Gastrocnemius medialis (tissue), 4 donors: ENCODE measurements at regions not wholly inside any gene's neighbourhood (a gene's known extent, or its start where the extent isn't known, plus 50 kb on each side); places are given as distances from the start of the nearest gene placed in this dataset.

Source experiments
- POLR2A ChIP-seq, 2 donors: fragments of 450-650 bp; IDR thresholded peaks; one replicate each; pipeline ENCODE4 v1.6.1; 2017; ENCODE audit warnings: antibody characterized with exemption in 2 of 2, mild to moderate bottlenecking in 2 of 2, moderate library complexity in 2 of 2
- TF ChIP-seq, protein P1 (sequence below), 5 experiments: fragments of 450-650 bp in 3 of 5; fragments of 200-600 bp in 2 of 5; sonication (generic) in 2 of 5; IDR thresholded peaks in 4 of 5; conservative IDR thresholded peaks in 1 of 5; 1 replicate in 4 of 5; 2 replicates in 1 of 5; pipeline ENCODE4 v1.5.1; 2016 to 2019; ENCODE audit warnings: antibody characterized with exemption in 5 of 5, mild to moderate bottlenecking in 3 of 5, moderate library complexity in 3 of 5

GRCh38 chr2:104385743-104386142 lies 468.2 kb upstream of the POU3F3 start:
- TF ChIP-seq, protein P1, sequence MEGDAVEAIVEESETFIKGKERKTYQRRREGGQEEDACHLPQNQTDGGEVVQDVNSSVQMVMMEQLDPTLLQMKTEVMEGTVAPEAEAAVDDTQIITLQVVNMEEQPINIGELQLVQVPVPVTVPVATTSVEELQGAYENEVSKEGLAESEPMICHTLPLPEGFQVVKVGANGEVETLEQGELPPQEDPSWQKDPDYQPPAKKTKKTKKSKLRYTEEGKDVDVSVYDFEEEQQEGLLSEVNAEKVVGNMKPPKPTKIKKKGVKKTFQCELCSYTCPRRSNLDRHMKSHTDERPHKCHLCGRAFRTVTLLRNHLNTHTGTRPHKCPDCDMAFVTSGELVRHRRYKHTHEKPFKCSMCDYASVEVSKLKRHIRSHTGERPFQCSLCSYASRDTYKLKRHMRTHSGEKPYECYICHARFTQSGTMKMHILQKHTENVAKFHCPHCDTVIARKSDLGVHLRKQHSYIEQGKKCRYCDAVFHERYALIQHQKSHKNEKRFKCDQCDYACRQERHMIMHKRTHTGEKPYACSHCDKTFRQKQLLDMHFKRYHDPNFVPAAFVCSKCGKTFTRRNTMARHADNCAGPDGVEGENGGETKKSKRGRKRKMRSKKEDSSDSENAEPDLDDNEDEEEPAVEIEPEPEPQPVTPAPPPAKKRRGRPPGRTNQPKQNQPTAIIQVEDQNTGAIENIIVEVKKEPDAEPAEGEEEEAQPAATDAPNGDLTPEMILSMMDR (IDR thresholded peaks at IDR 0.05 in 4 of 5, conservative IDR thresholded peaks at IDR 0.05 in 1 of 5): no peak
- no peak for TF ChIP-seq POLR2A (IDR thresholded peaks at IDR 0.05)
